CD4-positive, alpha-beta T cell treated with Interferon alpha-2 for 1 hour (primary cell): ENCODE measurements at regions not wholly inside any gene's neighbourhood (a gene's known extent, or its start where the extent isn't known, plus 50 kb on each side); places are given as distances from the start of the nearest gene placed in this dataset.

Source experiments
- DNase-seq, 2 donors: peaks; one replicate each; pipeline ENCODE4 v3.0.0-alpha.2; 2020 to 2022

DNA sequence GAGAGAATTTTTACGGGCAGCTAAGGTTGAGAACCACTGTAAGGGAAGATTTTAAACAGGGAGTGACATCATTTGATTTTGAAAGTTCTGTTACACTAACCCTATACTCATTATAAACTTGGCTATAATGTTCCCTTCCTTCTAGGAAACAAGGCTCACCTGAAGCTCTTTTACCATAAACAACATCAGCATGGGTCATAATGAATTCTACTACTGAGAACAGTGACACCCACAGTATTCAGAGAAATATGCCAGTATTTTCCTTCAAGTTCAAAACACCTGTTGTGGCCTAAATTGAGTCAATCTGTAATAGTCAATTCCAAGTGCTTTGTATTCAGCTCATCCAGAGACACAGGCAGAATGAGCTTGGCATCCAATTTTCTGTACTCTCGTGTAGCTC is 175.3 kb upstream of the STT3B start:
- peak in 1 of 2 donors; percentile 5 for DNase-seq

DNA sequence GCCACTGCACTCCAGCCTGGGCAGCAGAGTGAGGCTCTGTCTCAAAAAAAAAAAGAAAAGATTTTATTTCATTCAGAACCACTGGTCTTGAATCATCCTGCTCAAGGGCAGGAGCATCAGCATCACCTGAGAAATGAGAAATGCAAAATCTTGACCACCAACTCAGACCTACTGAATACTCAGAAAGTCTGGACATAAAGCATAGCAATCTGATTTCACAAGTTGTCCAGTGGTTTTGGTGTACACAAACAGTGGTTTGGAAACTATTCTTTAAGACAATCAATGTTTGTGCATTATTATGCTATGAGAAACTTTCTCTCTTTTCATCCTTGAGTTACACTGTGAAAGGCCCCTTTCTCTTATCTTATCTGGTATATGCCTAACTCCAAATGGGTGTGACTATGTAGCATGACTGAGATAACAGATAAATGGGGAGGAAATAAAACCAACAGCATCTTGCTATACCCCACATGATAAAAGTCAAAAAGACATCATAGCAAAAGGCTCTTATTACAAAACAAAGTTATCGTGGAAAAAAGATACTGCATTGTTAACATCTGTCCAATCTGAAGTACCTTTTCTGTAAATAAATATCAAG is 174.2 kb upstream of the STT3B start:
- DNase-seq: no peak

DNA sequence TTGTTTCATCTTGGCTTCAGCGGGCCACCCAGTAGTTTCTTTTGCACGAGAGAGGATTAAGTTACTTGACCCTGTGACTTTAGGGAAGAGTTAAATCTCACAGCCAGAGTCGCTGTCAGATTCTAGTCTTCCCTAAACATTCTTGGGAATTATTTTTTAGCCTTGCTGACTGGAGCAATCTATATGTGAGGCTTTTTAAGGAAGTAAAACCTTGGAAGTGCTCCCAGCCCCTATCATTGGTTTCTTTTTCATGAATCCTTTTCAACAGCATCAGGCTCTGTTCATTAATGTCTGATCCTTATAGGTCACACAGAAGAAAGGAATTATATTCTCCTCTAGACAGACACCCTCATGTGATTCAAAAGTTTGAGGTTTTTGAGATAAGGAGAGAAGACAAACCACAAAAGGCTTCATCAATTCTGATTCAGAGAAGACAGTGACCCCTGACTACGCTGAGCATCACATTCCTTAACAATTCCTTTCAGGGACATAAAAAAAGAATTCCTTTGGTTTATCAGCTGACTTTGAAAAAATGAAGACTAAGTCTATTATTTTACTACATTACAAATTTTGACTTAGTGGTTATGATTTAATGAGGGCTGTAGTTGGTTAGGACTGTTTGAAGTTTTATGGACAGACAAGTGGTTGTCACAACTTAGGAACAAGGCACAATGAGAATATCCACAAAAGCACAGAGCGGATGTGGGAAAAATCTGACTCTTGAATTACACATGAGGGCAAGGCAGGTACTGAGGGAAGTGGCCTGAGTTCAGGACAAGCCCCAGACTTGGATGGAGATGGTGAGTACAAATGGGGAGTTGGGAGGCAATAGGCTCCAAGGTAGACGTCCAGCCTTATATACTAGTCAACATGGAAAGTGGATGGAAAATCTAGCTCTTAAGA is 171.1 kb upstream of the STT3B start:
- DNase-seq: no peak

DNA sequence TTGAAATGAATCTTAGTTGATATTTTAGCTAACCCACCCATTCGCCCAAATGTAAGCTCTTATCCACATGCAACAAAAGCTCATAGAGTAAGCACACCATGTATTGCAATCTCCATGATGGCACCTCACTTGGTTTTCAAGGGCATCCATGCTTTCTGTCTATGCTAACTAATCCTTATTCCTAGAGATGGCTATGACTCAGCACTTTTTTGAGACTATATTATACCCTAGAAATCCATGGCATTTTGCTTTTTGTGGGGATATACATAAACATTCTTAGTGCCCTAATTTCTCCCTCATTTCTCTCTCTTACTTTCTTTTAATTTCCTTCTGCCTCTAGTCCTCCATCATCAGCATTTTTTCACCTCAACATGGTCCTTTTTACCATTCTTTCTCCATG is 168.5 kb upstream of the STT3B start:
- no peak for DNase-seq

DNA sequence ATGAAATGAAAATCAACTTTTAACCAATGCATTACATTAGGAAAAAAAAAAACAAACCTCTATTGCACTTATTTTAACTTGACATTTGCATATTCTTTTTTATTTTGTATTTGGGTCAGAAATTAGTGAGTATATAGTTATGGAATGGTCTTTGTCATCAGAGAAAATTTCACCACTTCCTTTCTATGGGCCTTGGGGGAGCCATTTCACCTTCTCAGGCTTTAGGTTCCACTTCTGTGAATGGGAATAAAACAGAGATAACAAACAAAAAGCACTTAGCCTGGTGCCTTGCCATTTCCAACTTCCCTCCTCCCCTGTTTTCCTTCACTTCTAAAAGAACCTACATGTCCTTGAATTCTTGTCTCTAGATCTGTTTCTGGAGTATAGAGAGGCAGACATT is 168.0 kb upstream of the STT3B start:
- DNase-seq: no peak

DNA sequence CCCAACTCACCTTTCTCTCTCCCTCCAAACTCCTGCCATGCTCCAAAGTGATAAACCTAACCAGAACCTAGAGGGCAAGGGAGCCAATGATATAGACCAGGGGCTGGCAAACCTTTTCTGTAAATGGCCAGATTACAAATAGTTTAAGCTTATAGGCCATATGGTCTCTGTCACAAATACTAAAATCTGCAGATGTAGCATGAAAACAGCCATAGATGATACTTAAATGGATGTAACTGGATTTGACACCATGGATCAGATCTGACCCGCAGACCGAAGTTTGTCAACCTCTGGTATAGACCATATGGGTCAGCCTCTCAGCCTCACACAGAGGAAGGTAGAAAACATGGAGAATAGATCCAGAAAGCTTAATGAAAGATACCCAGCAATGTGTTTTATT is 165.2 kb upstream of the STT3B start:
- no peak for DNase-seq

DNA sequence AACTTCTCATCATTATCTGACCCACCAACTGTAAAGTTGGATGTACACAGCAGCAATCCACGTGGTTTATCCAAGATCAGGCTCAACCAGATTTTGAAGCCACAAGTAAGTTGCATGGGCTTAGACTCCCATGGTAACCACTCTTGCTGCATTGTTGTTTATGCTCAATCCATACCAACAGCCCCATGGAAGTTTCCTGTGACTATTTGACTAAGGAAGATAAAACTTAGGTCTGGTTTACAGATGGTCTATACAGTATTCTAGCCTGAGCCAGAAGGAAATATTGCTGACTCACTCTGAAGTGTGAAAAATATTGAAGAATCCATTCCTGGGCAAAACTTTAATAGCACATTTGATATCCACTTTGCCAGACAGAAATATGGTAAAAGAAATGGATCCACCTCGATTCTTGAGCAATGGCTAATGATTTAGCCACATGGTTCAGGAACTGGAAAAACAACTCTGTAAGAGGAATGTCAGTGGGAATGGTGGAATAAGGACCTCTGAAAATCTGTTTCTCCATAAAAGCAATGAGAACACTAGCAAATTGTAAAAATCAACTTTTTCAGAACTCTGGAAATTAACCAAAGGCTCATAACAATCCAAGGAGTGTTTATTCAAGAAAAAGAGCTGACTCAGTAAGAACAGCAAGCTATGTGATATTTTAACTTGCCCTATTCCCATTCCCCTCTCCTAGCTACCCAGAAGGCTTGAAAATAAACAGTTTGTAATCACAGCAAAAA is 162.9 kb upstream of the STT3B start:
- no peak for DNase-seq

DNA sequence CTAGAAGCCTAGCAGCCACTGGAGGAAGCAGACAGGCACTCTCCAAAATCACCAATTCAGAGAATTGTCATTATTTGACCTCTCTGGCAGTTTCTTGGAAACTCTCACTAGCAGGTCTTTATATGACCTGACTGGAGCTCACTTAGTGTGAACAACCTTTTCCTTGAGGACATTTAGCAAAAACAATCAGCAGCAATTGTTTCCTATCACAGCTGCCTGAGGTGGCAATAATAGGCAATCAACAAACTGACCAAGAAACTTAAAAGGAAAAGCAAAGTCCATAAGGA is 162.4 kb upstream of the STT3B start:
- no peak for DNase-seq

DNA sequence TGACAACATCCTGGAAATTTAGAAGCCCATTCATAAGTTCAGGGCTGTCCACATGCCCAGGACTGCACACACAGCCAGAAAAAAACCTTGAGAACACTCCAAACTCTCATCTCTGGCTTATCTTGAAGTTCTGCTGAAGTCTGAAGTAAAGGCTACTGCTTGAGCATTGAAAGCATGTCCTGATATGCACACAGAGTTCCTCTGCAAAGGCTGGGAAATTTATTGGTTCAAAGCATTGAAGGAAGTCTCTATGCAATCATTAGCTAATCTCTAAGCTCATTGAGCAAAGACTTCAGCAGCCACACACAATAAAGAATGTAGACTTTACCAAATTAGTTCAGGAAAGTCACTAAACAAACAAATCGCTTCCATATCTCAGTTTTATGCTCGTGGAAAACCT is 162.0 kb upstream of the STT3B start:
- DNase-seq: no peak

DNA sequence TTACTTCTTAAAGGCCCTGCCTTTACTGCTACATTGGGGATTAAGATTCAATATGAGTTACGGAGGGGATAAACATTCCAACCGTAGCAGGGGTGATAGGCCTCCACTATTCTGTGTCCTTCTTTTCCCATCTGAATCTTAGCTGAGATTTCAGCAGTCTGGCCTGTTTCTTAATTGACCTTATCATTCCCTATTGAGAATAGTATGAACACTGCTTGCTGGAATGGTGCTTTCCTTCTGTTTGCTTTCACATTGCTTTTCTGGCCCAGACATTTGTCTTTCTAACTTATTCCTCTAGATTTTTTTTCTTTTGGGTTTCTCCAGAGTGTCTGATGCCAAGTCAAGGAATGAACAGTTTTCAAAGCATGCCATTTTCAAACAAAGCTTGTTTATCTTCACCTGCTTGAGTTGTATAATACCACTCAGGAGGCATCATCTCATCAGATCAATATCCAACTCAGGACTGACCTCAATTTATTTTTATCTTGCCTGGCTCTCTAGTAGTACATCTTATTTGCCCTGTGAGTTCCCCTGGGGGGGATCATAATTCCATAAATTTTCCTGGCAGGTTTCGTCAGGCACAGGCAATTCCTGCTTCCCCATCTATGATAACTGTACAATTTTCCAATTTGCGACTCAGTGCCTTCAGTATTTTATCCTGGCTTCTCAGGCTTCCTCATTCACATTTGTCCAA is 161.1 kb upstream of the STT3B start:
- DNase-seq: no peak

DNA sequence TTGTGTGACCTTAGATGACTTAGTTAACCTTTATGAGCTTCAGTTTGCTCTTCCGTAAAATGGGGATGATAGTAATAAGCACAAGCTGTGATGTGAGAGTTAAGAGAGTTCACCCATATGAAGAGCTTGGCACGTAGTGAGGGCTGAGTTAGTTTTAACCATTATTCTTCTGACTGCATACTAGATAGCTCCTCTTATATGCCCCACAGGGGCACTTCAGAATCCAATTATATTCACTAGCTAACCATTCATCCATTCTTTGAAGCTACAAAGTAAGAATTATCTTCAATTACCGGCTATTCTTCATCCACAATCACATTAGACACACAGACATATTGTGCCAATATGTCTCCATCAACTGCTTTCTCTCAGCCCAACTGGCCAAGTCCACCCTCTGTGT is 159.0 kb upstream of the STT3B start:
- no peak for DNase-seq

DNA sequence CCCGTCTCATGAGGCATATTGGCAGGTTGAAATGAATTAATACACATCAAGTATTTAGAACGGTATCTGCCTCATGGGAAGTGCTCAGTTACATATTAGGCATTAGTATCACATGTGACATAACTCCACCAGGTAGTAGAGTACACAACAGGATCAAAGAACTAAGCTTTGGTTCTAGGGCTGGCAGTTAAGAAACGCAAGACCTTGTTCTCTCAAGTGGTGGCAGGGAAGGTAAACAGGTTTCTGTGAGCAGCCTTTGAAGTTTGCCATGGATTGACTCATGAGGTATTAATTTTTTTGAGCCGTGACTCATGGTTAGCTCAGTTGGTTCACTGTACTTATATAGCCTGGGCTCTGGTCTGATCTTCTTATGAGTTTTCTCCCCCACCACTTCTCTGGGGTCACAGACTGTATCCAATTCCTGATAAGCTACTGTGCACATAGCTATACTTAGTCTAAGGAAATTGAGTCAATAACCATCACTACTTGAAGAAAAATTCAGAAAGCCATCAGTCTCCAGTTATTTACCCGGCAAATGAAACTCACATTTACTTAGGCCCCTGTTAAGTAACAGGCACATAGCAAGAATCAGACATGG is 155.6 kb upstream of the STT3B start:
- DNase-seq: peak in 1 of 2 donors; percentile 38

DNA sequence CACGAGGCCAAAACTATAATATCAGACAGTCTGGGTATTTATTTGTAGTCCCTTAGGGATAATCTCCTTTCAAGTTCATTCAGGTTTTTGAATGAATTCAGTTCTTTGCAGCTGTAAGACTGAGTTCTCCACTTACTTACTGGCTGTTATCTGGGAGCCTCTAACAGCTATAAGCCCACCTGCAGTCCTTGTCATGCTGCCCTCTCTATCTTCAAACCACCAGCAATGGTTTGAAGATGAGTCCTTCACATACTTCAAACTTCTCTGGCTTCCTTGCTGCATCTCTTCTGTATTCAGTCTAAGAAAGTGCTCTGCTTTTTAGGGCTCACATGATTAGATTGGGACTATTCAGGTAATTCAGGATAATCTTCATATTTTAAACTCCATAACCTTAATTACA is 154.5 kb upstream of the STT3B start:
- DNase-seq: no peak

DNA sequence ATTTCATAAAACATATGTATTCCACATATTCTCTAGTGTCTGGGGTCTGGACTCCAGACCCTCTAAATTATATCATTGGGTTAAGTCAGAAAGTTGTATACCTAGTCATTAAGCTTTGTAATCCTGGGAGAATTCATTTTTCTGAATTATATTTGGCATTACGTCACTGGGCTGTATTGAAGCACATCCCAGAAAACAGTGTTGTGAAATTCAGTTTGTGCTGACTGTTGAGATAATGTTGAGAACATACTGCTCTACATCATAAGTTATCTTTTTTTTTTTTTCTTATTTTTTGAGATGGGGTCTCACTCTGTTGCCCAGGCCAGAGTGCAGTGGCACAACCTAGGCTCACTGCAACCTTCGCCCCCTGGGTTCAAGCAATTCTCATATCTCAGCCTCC is 153.1 kb upstream of the STT3B start:
- no peak for DNase-seq

DNA sequence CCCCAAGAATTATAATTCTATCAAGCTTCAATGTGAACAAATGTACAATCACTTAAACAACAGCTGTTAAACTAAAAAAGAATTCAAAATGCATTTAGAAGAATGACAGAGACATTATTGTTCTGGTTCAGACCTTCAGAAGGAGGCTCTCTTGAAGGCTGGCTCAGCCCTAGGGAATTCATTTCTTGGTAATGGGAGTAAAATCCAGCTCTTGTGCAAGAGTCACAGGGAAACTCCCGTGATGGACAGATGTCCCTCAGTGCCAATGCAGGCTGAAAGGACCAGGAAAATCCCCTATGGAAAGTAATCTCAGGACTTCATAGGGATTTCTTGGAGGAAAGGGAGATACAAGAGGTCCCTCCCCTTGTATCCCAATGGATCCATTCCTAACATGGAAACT is 149.9 kb upstream of the STT3B start:
- DNase-seq: no peak

DNA sequence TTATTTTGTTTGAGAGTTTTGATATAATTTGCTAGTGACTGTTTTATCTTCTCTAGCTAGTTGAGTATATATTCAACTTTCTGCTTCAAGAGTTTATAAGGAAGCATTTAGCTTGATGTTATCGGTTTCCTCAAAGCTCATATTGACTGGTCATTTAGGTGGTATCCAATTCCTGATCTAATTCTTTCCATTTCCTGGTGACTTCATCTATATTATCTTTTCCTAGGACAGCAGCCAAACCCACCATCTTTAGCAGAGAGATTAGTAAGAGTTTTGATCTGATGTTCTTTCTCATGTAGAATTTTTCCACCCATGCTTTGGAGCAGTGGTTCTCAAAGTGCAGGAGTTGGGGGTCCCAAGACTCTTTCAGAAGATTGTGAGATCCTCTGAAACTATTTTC is 148.6 kb upstream of the STT3B start:
- no peak for DNase-seq

DNA sequence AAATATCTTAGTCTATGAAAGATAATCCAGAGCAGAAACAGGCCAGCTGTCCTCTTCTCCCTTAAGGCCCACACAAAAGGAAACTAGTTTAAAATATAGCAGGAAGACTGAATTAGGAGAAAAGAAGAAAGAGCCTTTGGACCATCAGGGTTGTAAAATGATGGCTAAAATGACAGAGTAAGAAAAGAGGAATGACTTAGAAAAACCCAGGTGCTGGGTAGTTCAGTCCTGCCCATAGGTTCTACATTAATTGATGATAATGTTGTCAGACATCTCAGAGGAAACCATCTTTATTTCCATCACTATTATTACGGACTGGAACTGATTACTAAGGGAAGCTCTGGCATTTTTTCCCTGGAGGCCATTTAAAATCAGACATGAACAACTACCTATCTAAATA is 142.8 kb upstream of the STT3B start:
- DNase-seq: no peak

DNA sequence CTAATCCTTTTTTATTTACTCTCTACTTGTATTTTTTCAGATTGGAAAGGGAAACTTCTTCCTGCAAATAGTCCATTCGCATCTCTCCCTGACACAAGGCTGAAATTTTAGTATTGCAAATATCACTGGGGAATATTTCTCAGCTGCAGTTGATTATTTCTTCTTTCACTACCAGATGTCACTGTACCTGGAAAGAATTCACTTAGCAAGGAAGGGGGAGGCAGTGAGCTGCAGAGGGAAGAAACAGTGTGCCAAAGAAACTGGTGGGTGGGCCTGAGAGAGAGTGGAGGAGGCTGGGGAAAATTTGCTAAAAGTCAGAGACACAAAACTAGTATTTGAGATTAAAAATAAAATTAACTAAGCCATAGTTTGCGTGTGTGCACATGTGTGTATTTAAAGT is 142.3 kb upstream of the STT3B start:
- no peak for DNase-seq

DNA sequence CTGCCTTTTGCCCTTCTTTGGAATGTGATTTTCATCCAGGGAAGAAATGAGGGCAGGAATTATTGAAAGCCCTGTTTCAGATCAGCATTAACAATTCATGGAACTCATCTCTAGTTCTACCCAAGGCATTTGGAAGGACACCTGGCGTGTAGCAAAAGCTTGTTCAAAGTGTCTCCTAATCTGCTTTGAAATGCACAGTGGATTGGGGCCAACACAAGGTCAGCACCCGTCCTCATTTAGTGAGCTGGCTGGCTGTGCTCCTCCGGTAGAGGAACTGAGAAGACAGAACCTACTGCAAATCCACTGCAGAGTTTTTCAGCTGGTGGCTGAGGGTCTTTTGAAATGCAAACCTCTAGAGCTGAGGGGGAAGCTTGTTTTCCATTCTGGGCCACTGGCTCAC is 141.6 kb upstream of the STT3B start:
- DNase-seq: no peak

DNA sequence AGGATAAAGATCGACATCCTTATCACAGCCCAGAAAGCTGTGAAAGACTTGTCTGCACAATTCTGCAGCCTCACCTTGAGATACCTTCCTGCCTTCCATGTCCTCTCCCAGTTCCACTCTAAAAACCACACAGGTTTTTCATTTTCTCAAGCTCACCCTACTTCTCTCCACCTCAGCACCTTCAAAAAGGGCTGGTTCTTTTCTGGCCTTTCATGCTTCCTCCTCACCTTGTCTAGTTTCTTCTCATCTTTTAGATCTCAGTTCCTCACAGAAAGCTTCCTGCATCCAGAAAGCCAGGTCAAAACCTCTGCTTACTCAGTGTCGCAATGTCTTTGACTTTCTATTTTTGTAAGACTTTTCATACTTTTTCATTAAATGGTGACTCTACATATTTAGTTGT is 140.2 kb upstream of the STT3B start:
- no peak for DNase-seq

DNA sequence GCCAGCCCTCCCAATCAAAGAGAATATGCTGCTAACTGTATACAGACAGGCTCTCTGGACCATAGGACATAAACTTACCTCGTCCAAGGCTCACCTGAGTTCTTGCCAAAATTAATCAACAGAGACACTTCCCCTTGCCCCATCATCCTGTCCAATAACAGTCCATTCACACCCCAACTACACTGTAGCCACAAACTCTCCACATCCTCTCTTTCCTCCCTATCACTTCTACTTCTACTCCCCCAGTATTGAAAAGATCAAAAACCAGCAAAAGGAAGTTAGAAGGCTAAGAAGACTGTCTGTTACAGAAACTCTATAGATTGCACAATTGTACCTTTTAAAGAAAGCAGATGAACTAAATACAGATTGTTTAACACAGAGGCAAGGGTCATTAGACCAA is 133.5 kb upstream of the STT3B start:
- peak in 1 of 2 donors; percentile 11 for DNase-seq

DNA sequence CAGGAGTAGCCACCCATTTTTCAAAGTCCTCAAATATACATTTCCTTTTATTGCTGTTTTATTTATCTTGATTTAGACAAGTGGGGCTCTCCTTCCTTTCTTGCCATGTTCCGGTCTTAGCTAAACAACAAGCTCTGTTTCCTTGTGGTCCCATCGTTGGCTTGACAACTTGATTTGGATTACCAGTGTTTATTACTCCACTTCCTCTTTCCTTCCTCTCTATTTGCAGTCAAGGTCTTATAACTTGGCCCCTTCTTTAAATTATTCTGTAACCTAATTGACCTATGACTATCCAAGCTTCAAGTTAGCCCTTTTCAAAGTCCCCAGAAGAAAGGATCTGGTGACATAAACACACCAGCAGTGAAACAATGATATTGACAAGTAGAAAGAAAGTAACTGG is 130.6 kb upstream of the STT3B start:
- DNase-seq: no peak

DNA sequence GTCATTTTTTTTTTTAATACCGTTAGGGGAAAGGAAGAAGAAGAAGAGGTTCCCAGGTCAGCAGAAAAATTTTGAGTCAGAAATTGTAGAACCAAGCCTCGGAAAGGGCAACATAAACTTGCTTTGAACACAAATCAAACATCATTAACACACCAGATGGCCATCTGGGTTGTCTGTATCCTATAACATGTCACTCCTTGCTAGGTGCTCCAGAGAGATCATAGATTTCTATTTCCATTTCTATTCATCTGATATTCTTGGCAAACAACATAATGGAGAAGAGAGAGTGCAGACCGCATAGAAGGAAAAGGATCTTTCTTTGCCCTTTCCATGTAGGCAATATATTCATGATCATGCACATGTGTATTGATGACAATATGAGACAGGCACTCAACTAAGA is 129.5 kb upstream of the STT3B start:
- DNase-seq: no peak
